ENCODE measurements at regions not wholly inside any gene's neighbourhood (a gene's known extent, or its start where the extent isn't known, plus 50 kb on each side); places are given as distances from the start of the nearest gene placed in this dataset.

GRCh38 chr2:41483226-41483625 lies 564.6 kb upstream of the PKDCC start:
- ChIA-PET SMC1A (ENCODE audit: uncharacterized antibody, unreplicated experiment) (no interaction called here), POLR2A (no interaction called here), CTCF (no interaction called here), RAD21 (ENCODE audit: unreplicated experiment) (no interaction called here)
- no TSS peak for BruUV-seq (replicated peaks)
- no peaks in the 10 kb centered on the region for H3K27me3 ChIP-seq (replicated peaks in 1 of 2; ENCODE audit: control insufficient read depth in 2 of 2, insufficient read depth in 2 of 2, low read length in 1 of 2)
- H3K79me2 ChIP-seq (ENCODE audit: control insufficient read depth, insufficient read depth, low read length): no peaks in the 10 kb centered on the region
- H3K27ac ChIP-seq (ENCODE audit: control insufficient read depth, insufficient read depth): no peak overlapping the region
- TF ChIP-seq RAD51 (IDR thresholded peaks at IDR 0.05): no peak
- TF ChIP-seq POU2F2 (IDR thresholded peaks at IDR 0.05; ENCODE audit: borderline replicate concordance, low read depth, low read length): no peak
- no peak for TF ChIP-seq BHLHE40 (IDR thresholded peaks at IDR 0.05; ENCODE audit: borderline replicate concordance in 1 of 2, low read depth in 2 of 2, low read length in 1 of 2)
- no peak for TF ChIP-seq HDAC6 (IDR thresholded peaks at IDR 0.05; ENCODE audit: unreplicated experiment)
- in situ Hi-C loops (cut with MboI) (no loop called here), intact Hi-C loops (cut with micrococcal nuclease; ENCODE audit: unreplicated experiment) (no loop called here)
- H3K36me3 ChIP-seq (ENCODE audit: control insufficient read depth in 2 of 2, insufficient read depth in 2 of 2, low read length in 1 of 2): no peaks in the 10 kb centered on the region
- H2AFZ ChIP-seq (ENCODE audit: control insufficient read depth, low read depth, low read length): no peak overlapping the region
- H3K9ac ChIP-seq (ENCODE audit: control insufficient read depth, insufficient read depth, low read length): no peak overlapping the region
- 45% methylated on average over 2 of the region's 2 CpGs for WGBS (ENCODE audit: insufficient coverage, insufficient replicate concordance, low lambda C conversion rate, missing lambda C conversion rate)
- FAIRE-seq (no peak), ATAC-seq (no peak), DNase-seq (ENCODE audit: low read depth, low spot score) (no peak)
- no peaks in the 10 kb centered on the region for H3K9me3 ChIP-seq (replicated peaks; ENCODE audit: control insufficient read depth, insufficient read depth, low read length)
- no peaks in the 10 kb centered on the region for H3K4me1 ChIP-seq (ENCODE audit: control insufficient read depth, insufficient read depth, low read length)
- no peak overlapping the region for H3K4me2 ChIP-seq (ENCODE audit: control insufficient read depth, insufficient read depth)
- no peaks in the 10 kb centered on the region for H4K20me1 ChIP-seq (ENCODE audit: control insufficient read depth, insufficient read depth)
- no peak overlapping the region for H3K4me3 ChIP-seq

GRCh38 chr2:41483982-41484857 lies 563.6 kb upstream of the PKDCC start:
- ChIA-PET SMC1A (ENCODE audit: uncharacterized antibody, unreplicated experiment) (interaction anchor here (1.0 kb wide), 1 partner anchor 12 kb away, joined by 4 read pairs; no protein-coding TSS in a partner anchor), POLR2A (no interaction called here), CTCF (no interaction called here), RAD21 (ENCODE audit: unreplicated experiment) (interaction anchor here (0.6 kb wide), 1 partner anchor 909 kb away, joined by 3 read pairs; no protein-coding TSS in a partner anchor)
- no peak overlapping the region for H3K9ac ChIP-seq (ENCODE audit: control insufficient read depth, insufficient read depth, low read length)
- no peak overlapping the region for H3K4me3 ChIP-seq
- no peaks in the 10 kb centered on the region for H3K36me3 ChIP-seq (ENCODE audit: control insufficient read depth in 2 of 2, insufficient read depth in 2 of 2, low read length in 1 of 2)
- H3K4me2 ChIP-seq (ENCODE audit: control insufficient read depth, insufficient read depth): no peak overlapping the region
- 28% methylated on average over 7 of the region's 7 CpGs for WGBS (ENCODE audit: insufficient coverage, insufficient replicate concordance, low lambda C conversion rate, missing lambda C conversion rate)
- FAIRE-seq: no peak
- no peak overlapping the region for H2AFZ ChIP-seq (ENCODE audit: control insufficient read depth, low read depth, low read length)
- BruUV-seq (replicated peaks): no TSS peak
- intact Hi-C loops (cut with micrococcal nuclease; ENCODE audit: unreplicated experiment) (no loop called here), in situ Hi-C loops (cut with MboI) (no loop called here)
- ATAC-seq: no peak
- H4K20me1 ChIP-seq (ENCODE audit: control insufficient read depth, insufficient read depth): no peaks in the 10 kb centered on the region
- H3K27ac ChIP-seq (ENCODE audit: control insufficient read depth, insufficient read depth): no peak overlapping the region
- no peaks in the 10 kb centered on the region for H3K79me2 ChIP-seq (ENCODE audit: control insufficient read depth, insufficient read depth, low read length)
- no peak for DNase-seq (ENCODE audit: low read depth, low spot score)
- no peaks in the 10 kb centered on the region for H3K4me1 ChIP-seq (ENCODE audit: control insufficient read depth, insufficient read depth, low read length)
- no peaks in the 10 kb centered on the region for H3K9me3 ChIP-seq (replicated peaks; ENCODE audit: control insufficient read depth, insufficient read depth, low read length)
- no peaks in the 10 kb centered on the region for H3K27me3 ChIP-seq (replicated peaks in 1 of 2; ENCODE audit: control insufficient read depth in 2 of 2, insufficient read depth in 2 of 2, low read length in 1 of 2)
- TF ChIP-seq POLR2AphosphoS5 (IDR thresholded peaks at IDR 0.05; ENCODE audit: low read length) (no peak), GATAD2B (conservative IDR thresholded peaks at IDR 0.05; ENCODE audit: low read depth) (no peak), MXI1 (IDR thresholded peaks at IDR 0.05; ENCODE audit: low read depth, low read length) (no peak), ZNF24 (IDR thresholded peaks at IDR 0.05) (no peak), ELK1 (IDR thresholded peaks at IDR 0.05; ENCODE audit: low read depth, low read length) (no peak), HSF1 (IDR thresholded peaks at IDR 0.05; ENCODE audit: low read depth, low read length) (no peak), IKZF2 (IDR thresholded peaks at IDR 0.05) (no peak)

Measured in GM12878 (cell line).